ENCODE measurements at regions not wholly inside any gene's neighbourhood (a gene's known extent, or its start where the extent isn't known, plus 50 kb on each side); places are given as distances from the start of the nearest gene placed in this dataset.

DNA sequence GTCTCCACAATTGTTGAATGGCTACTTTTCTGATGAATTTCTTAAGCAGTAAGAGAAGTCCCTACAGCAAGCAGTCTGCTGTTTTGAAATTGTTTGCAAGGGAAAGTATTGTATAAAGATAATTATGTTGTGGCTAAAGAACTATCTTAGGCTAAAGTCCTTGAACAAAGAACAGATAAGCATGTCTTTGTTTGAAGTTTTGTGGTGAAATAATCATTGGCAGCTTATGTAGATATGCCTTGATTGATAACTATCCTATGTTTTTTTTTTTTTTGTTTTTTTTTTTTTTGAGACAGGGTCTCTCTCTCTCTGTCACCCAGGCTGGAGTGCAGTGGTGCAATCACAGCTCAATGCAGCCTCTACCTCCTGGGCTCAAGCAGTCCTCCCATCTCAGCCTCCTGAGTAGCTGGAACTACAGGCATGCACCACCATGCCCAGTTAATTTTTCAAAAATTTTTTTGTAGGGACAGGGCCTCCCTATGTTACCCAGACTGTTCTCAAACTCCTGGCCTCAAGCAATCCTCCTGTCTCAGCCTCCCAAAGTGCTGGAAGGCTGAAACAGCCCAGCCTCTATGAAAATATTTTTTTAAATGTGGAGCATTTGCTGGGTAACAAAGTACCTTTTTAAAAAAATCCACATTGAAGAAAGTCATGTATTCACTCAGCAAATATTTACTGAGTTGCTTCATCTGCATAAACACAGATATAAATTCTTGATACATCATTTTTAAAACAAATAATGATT lies 80.8 kb downstream of the LLPH start:
- no peaks in the 10 kb centered on the region for H3K9me3 ChIP-seq
- DNase-seq: no peak
- peaks cover 0 to 11% of the 10 kb centered on the region in 2 experiments; a peak in 2 of 4 replicates for H3K4me1 ChIP-seq (ENCODE audit: control insufficient read depth in 1 of 2, insufficient read depth in 2 of 2, low read depth in 1 of 2, low read length in 1 of 2)
- no peak overlapping the region for H2AFZ ChIP-seq (ENCODE audit: low read depth)
- H3K4me3 ChIP-seq (ENCODE audit: low read depth in 2 of 2, low read length in 1 of 2): no peak overlapping the region
- TF ChIP-seq TEAD4 (IDR thresholded peaks at IDR 0.05; ENCODE audit: borderline replicate concordance, insufficient read depth): no peak
- TF ChIP-seq TAF1 (IDR thresholded peaks at IDR 0.05; ENCODE audit: borderline replicate concordance, low read depth, low read length): no peak
- no peak for TF ChIP-seq JUND (IDR thresholded peaks at IDR 0.05)
- no peak for TF ChIP-seq RAD21 (IDR thresholded peaks at IDR 0.05; ENCODE audit: low read length)
- H3K36me3 ChIP-seq (replicated peaks in 1 of 2; ENCODE audit: control insufficient read depth in 1 of 2, insufficient read depth in 2 of 2, low read length in 1 of 2): no peaks in the 10 kb centered on the region
- no peaks in the 10 kb centered on the region; the same call in 1 of the 2 replicates for H3K27me3 ChIP-seq (ENCODE audit: insufficient read depth)
- no peak overlapping the region for H3K4me2 ChIP-seq
- H3F3A ChIP-seq (replicated peaks; ENCODE audit: insufficient read depth): peaks cover 26% of the 10 kb centered on the region
- POLR2A ChIA-PET: no interaction called here
- no peaks in the 10 kb centered on the region for H4K20me1 ChIP-seq (ENCODE audit: insufficient read depth)
- H3K9me2 ChIP-seq: no peaks in the 10 kb centered on the region
- no peaks in the 10 kb centered on the region for H3K79me2 ChIP-seq (ENCODE audit: insufficient read depth)
- CTCF ChIA-PET: no interaction called here
- H3K27ac ChIP-seq (ENCODE audit: low read depth in 2 of 2, low read length in 1 of 2): peak overlapping the region in 1 of 2 experiments; percentile 94; a peak in 1 of 4 replicates
- H3K9ac ChIP-seq: no peak overlapping the region

DNA sequence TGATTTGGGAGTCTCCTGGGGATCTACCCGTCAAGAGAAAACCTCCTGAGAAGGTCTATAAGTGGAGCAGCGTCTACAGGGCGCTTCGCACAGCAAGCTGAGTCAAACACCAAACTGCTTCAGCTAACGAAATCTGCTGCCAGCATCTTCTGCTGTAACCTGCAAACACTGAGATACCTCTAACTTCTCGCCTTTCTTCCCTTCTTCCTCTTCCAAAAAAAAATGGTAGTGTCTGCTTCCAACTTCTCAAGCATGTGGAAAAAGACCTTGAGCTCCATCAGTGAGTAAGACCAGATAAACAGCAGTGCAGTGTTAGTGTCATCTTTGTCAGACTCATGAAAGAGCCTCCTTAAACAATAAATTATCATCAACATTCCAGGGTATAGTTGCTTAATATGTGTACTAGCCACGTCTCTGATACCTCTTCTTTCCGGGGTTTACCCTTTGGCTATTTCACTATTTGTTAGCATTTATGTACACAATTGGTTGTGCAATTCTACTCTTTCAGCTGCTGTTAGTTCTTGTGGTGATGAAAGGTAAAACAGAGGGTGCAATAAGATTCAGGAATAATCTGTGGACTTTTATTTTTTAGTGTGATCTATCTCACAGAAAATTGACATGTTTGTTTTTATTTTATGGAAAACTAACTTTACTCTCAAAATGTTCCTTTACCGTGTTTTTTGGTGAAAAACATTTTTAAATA lies 81.6 kb downstream of the LLPH start:
- Histone ChIP-seq H2AFZ (ENCODE audit: low read depth) (peak overlapping the region; percentile 66; the same call in 1 of the 2 replicates), H4K20me1 (ENCODE audit: insufficient read depth) (no peaks in the 10 kb centered on the region)
- POLR2A ChIA-PET: no interaction called here

More for the DNA sequence above, 81.6 kb downstream of the LLPH start:
- no peak for DNase-seq
- H3K4me1 ChIP-seq (ENCODE audit: control insufficient read depth in 1 of 2, insufficient read depth in 2 of 2, low read depth in 1 of 2, low read length in 1 of 2): peaks cover 0 to 11% of the 10 kb centered on the region in 2 experiments; a peak in 3 of 4 replicates
- H3K9me3 ChIP-seq: no peaks in the 10 kb centered on the region
- TF ChIP-seq, protein P1, sequence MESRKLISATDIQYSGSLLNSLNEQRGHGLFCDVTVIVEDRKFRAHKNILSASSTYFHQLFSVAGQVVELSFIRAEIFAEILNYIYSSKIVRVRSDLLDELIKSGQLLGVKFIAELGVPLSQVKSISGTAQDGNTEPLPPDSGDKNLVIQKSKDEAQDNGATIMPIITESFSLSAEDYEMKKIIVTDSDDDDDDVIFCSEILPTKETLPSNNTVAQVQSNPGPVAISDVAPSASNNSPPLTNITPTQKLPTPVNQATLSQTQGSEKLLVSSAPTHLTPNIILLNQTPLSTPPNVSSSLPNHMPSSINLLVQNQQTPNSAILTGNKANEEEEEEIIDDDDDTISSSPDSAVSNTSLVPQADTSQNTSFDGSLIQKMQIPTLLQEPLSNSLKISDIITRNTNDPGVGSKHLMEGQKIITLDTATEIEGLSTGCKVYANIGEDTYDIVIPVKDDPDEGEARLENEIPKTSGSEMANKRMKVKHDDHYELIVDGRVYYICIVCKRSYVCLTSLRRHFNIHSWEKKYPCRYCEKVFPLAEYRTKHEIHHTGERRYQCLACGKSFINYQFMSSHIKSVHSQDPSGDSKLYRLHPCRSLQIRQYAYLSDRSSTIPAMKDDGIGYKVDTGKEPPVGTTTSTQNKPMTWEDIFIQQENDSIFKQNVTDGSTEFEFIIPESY (IDR thresholded peaks at IDR 0.05; ENCODE audit: borderline replicate concordance, low read depth): no peak
- CTCF ChIA-PET: no interaction called here
- peak overlapping the region; percentile 63 to 94; a peak in 3 of 4 replicates for H3K27ac ChIP-seq (ENCODE audit: low read depth in 2 of 2, low read length in 1 of 2)
- H3K79me2 ChIP-seq (ENCODE audit: insufficient read depth): no peaks in the 10 kb centered on the region
- H3K9ac ChIP-seq: no peak overlapping the region
- H3K4me2 ChIP-seq: 0 out of 2 replicates have a peak overlapping the region, but pooled peaks have one; percentile 12
- no peaks in the 10 kb centered on the region for H3K9me2 ChIP-seq
- peak overlapping the region; percentile 2 to 9; a peak in 1 of 4 replicates for H3K4me3 ChIP-seq (ENCODE audit: low read depth in 2 of 2, low read length in 1 of 2)
- no peaks in the 10 kb centered on the region; the same call in 1 of the 2 replicates for H3K27me3 ChIP-seq (ENCODE audit: insufficient read depth)
- no peaks in the 10 kb centered on the region for H3K36me3 ChIP-seq (replicated peaks in 1 of 2; ENCODE audit: control insufficient read depth in 1 of 2, insufficient read depth in 2 of 2, low read length in 1 of 2)
- WGBS (ENCODE audit: low lambda C conversion rate): 16% methylated on average over 9 of the region's 9 CpGs
- H3F3A ChIP-seq (replicated peaks; ENCODE audit: insufficient read depth): peaks cover 33% of the 10 kb centered on the region
